ENCODE measurements at regions not wholly inside any gene's neighbourhood (a gene's known extent, or its start where the extent isn't known, plus 50 kb on each side); places are given as distances from the start of the nearest gene placed in this dataset.

DNA sequence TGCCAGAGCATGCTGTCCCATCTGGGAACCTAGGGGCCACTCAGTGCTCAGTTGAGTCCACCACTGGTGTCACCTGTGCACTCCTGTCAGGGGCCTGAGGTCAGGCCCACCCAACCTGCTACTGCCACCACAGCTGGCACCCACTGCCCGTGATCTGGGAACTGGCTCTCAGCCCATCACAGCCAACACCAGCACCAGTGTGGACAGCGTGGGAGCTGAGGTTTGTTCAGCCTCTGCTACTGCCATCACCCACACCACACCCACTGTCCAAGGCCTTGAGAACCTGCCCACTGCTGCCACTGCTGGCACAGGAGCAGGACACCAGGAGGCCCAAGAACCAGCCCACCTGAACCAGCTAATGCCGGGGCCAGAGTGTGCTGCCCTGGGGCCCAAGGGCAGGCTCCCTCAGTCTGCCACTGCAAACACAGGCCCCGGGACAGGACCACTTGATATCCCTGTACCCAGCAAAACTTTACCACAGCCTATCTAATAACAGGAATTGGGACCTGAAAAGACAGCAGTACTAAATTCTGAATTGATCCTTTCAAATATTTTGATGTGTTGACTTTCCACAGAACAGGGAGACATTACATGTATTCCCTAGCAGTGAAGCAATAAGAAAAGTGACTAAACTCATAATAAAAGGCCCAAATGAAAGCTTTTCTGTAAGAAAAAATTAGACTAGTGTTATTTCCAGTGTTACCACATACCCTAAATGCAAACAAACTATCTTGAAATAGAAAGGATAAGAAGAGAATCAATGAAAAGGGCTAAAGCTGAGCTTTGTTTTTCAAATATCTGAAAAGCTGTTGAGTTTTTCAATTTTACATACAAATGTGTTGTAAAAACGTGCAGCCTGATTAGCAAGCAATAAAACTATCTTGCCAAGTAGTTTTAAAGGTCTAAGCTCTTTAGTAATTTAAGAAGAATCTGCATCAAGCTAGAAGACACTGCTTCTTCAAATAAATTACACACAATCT lies 640.7 kb downstream of the METTL4 start:
- no peaks in the 10 kb centered on the region for H3K9me3 ChIP-seq (replicated peaks in 1 of 2; ENCODE audit: control insufficient read depth in 2 of 2, insufficient read depth in 1 of 2, low read depth in 1 of 2, low read length in 2 of 2)
- H4K91ac ChIP-seq (ENCODE audit: low read depth, low read length, poor library complexity), result no peak overlapping the region
- H2AFZ ChIP-seq (ENCODE audit: low read length), result no peak overlapping the region
- no peak overlapping the region for H3K4me3 ChIP-seq (ENCODE audit: low read length in 2 of 2)
- no peak overlapping the region for H3K4ac ChIP-seq (ENCODE audit: low read length)
- H2BK15ac ChIP-seq (ENCODE audit: low read length), result no peak overlapping the region
- H3K36me3 ChIP-seq (replicated peaks in 1 of 2; ENCODE audit: control insufficient read depth in 2 of 2, insufficient read depth in 2 of 2, low read length in 2 of 2), result no peaks in the 10 kb centered on the region
- H2BK5ac ChIP-seq (ENCODE audit: low read length), result peak overlapping the region; percentile 13
- no peaks in the 10 kb centered on the region for H3K27me3 ChIP-seq (ENCODE audit: control insufficient read depth in 3 of 3, insufficient read depth in 3 of 3, low read depth in 1 of 3, low read length in 3 of 3)
- peak overlapping the region; percentile 72 for H4K8ac ChIP-seq (ENCODE audit: low read depth, low read length)
- H3K4me2 ChIP-seq (ENCODE audit: insufficient read depth, low read length, poor library complexity, severe bottlenecking), result no peak overlapping the region
- H3K9ac ChIP-seq (ENCODE audit: low read depth, low read length, poor library complexity), result no peak overlapping the region
- no peak overlapping the region for H2BK120ac ChIP-seq (ENCODE audit: low read depth, low read length)
- peak overlapping the region; percentile 73 for H2BK12ac ChIP-seq (ENCODE audit: low read length)
- no peaks in the 10 kb centered on the region for H3K4me1 ChIP-seq (ENCODE audit: control insufficient read depth in 2 of 2, insufficient read depth in 1 of 2, low read depth in 1 of 2, low read length in 2 of 2)
- H3K27ac ChIP-seq (replicated peaks; ENCODE audit: low read length), result no peak overlapping the region
- H3K18ac ChIP-seq (ENCODE audit: low read length), result peak overlapping the region; percentile 35
- no peak overlapping the region for H3K23ac ChIP-seq (ENCODE audit: low read depth, low read length, poor library complexity)
- no CpG with 5 or more reads among the region's 5 CpGs for WGBS, 2 donors (ENCODE audit: extremely low coverage in 2 of 2, insufficient read length in 2 of 2, insufficient replicate concordance in 1 of 2)
- no peak for DNase-seq (ENCODE audit: low spot score)
- H3K14ac ChIP-seq (ENCODE audit: low read length), result peak overlapping the region; percentile 71
- H3K79me1 ChIP-seq (ENCODE audit: low read depth, low read length), result no peaks in the 10 kb centered on the region
- no peak overlapping the region for H2AK5ac ChIP-seq (ENCODE audit: low read depth, low read length)

GRCh38 chr18:1952486-1952885 lies 618.8 kb downstream of the METTL4 start:
- WGBS, 2 donors (ENCODE audit: extremely low coverage in 2 of 2, insufficient read length in 2 of 2, insufficient replicate concordance in 1 of 2), result no CpG with 5 or more reads among the region's 5 CpGs
- no peak overlapping the region for H2BK12ac ChIP-seq (ENCODE audit: low read length)
- H3K9ac ChIP-seq (ENCODE audit: low read depth, low read length, poor library complexity), result no peak overlapping the region

DNA sequence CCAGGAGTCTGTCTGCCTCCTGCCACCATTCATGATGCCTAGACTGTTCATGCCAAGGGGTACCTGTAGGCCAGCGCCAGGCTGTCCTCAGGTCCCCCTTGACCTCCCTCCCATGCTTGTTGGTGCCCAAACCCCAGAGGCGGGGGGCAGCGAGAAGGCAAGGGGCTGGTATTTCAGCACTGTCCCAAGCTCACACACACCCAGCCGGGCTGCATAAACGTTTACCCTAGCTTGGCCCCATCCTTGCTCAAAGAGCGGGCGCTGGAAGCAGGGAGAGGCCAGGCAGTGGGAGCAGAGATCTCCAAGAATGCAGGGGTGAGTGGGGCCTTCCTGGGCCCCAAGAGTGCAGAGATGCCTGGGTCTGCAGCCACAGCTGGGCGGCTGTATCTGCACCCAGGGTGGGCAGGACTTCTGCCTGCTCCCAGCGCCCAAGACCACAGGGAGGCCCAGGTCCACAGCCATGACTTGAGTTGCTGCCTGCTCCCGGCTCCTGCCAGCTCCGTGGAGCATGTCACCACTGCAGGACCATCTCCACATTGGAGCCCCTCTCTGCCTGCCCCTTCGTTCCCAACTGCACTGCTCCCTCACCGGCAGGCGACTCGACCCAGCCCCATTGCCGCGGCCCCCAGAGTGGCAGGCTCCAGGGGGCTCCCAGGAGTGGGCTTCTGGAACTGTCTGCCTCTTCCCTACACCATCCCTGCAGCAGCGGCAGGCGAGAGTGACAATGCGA lies 616.6 kb downstream of the METTL4 start:
- DNase-seq (ENCODE audit: low spot score), result no peak

More at GRCh38 chr18:1952486-1952885, 618.8 kb downstream of the METTL4 start:
- Histone ChIP-seq H2BK15ac (ENCODE audit: low read length) (no peak overlapping the region), H3K4me2 (ENCODE audit: insufficient read depth, low read length, poor library complexity, severe bottlenecking) (no peak overlapping the region), H3K4ac (ENCODE audit: low read length) (no peak overlapping the region), H3K27ac (replicated peaks; ENCODE audit: low read length) (no peak overlapping the region), H2BK120ac (ENCODE audit: low read depth, low read length) (no peak overlapping the region), H3K36me3 (replicated peaks in 1 of 2; ENCODE audit: control insufficient read depth in 2 of 2, insufficient read depth in 2 of 2, low read length in 2 of 2) (no peaks in the 10 kb centered on the region), H3K18ac (ENCODE audit: low read length) (no peak overlapping the region), H3K23ac (ENCODE audit: low read depth, low read length, poor library complexity) (no peak overlapping the region), H2AFZ (ENCODE audit: low read length) (no peak overlapping the region), H3K14ac (ENCODE audit: low read length) (no peak overlapping the region), H4K91ac (ENCODE audit: low read depth, low read length, poor library complexity) (no peak overlapping the region), H3K4me3 (ENCODE audit: low read length in 2 of 2) (no peak overlapping the region), H2BK5ac (ENCODE audit: low read length) (no peak overlapping the region), H3K79me1 (ENCODE audit: low read depth, low read length) (no peaks in the 10 kb centered on the region), H3K27me3 (ENCODE audit: control insufficient read depth in 3 of 3, insufficient read depth in 3 of 3, low read depth in 1 of 3, low read length in 3 of 3) (no peaks in the 10 kb centered on the region), H3K4me1 (ENCODE audit: control insufficient read depth in 2 of 2, insufficient read depth in 1 of 2, low read depth in 1 of 2, low read length in 2 of 2) (no peaks in the 10 kb centered on the region), H2AK5ac (ENCODE audit: low read depth, low read length) (no peak overlapping the region), H4K8ac (ENCODE audit: low read depth, low read length) (no peak overlapping the region), H3K9me3 (replicated peaks in 1 of 2; ENCODE audit: control insufficient read depth in 2 of 2, insufficient read depth in 1 of 2, low read depth in 1 of 2, low read length in 2 of 2) (peaks cover 0 to 2% of the 10 kb centered on the region in 2 donors)
- DNase-seq (ENCODE audit: low spot score), result no peak

GRCh38 chr18:1958798-1959197 lies 612.5 kb downstream of the METTL4 start:
- Histone ChIP-seq H3K79me1 (ENCODE audit: low read depth, low read length) (no peaks in the 10 kb centered on the region), H3K23ac (ENCODE audit: low read depth, low read length, poor library complexity) (no peak overlapping the region), H3K4me2 (ENCODE audit: insufficient read depth, low read length, poor library complexity, severe bottlenecking) (no peak overlapping the region), H3K4me1 (ENCODE audit: control insufficient read depth in 2 of 2, insufficient read depth in 1 of 2, low read depth in 1 of 2, low read length in 2 of 2) (no peaks in the 10 kb centered on the region), H2AFZ (ENCODE audit: low read length) (no peak overlapping the region), H3K4ac (ENCODE audit: low read length) (no peak overlapping the region), H2BK5ac (ENCODE audit: low read length) (no peak overlapping the region), H2AK5ac (ENCODE audit: low read depth, low read length) (no peak overlapping the region), H3K18ac (ENCODE audit: low read length) (no peak overlapping the region), H3K36me3 (replicated peaks in 1 of 2; ENCODE audit: control insufficient read depth in 2 of 2, insufficient read depth in 2 of 2, low read length in 2 of 2) (no peaks in the 10 kb centered on the region), H3K27ac (replicated peaks; ENCODE audit: low read length) (no peak overlapping the region), H2BK120ac (ENCODE audit: low read depth, low read length) (no peak overlapping the region), H3K14ac (ENCODE audit: low read length) (no peak overlapping the region), H2BK15ac (ENCODE audit: low read length) (no peak overlapping the region), H3K27me3 (ENCODE audit: control insufficient read depth in 3 of 3, insufficient read depth in 3 of 3, low read depth in 1 of 3, low read length in 3 of 3) (no peaks in the 10 kb centered on the region), H4K91ac (ENCODE audit: low read depth, low read length, poor library complexity) (no peak overlapping the region), H3K9ac (ENCODE audit: low read depth, low read length, poor library complexity) (no peak overlapping the region), H2BK12ac (ENCODE audit: low read length) (no peak overlapping the region), H3K9me3 (replicated peaks in 1 of 2; ENCODE audit: control insufficient read depth in 2 of 2, insufficient read depth in 1 of 2, low read depth in 1 of 2, low read length in 2 of 2) (peaks cover 0 to 2% of the 10 kb centered on the region in 2 donors), H4K8ac (ENCODE audit: low read depth, low read length) (no peak overlapping the region), H3K4me3 (ENCODE audit: low read length in 2 of 2) (no peak overlapping the region)
- no peak for DNase-seq (ENCODE audit: low spot score)
- no CpG with 5 or more reads among the region's 1 CpG for WGBS, 2 donors (ENCODE audit: extremely low coverage in 2 of 2, insufficient read length in 2 of 2, insufficient replicate concordance in 1 of 2)

More for the DNA sequence above, 616.6 kb downstream of the METTL4 start:
- no peaks in the 10 kb centered on the region for H3K27me3 ChIP-seq (ENCODE audit: control insufficient read depth in 3 of 3, insufficient read depth in 3 of 3, low read depth in 1 of 3, low read length in 3 of 3)
- H3K27ac ChIP-seq (replicated peaks; ENCODE audit: low read length), result no peak overlapping the region
- WGBS, 2 donors (ENCODE audit: extremely low coverage in 2 of 2, insufficient read length in 2 of 2, insufficient replicate concordance in 1 of 2), result no CpG with 5 or more reads among the region's 20 CpGs
- peaks cover 0 to 2% of the 10 kb centered on the region in 2 donors for H3K9me3 ChIP-seq (replicated peaks in 1 of 2; ENCODE audit: control insufficient read depth in 2 of 2, insufficient read depth in 1 of 2, low read depth in 1 of 2, low read length in 2 of 2)
- H2AK5ac ChIP-seq (ENCODE audit: low read depth, low read length), result no peak overlapping the region
- H2BK120ac ChIP-seq (ENCODE audit: low read depth, low read length), result peak overlapping the region; percentile 76
- no peak overlapping the region for H2AFZ ChIP-seq (ENCODE audit: low read length)
- H3K4me2 ChIP-seq (ENCODE audit: insufficient read depth, low read length, poor library complexity, severe bottlenecking), result no peak overlapping the region
- no peak overlapping the region for H2BK12ac ChIP-seq (ENCODE audit: low read length)
- peak overlapping the region; percentile 55 for H3K23ac ChIP-seq (ENCODE audit: low read depth, low read length, poor library complexity)
- H3K4ac ChIP-seq (ENCODE audit: low read length), result no peak overlapping the region
- no peaks in the 10 kb centered on the region for H3K79me1 ChIP-seq (ENCODE audit: low read depth, low read length)
- no peaks in the 10 kb centered on the region for H3K4me1 ChIP-seq (ENCODE audit: control insufficient read depth in 2 of 2, insufficient read depth in 1 of 2, low read depth in 1 of 2, low read length in 2 of 2)
- no peak overlapping the region for H4K91ac ChIP-seq (ENCODE audit: low read depth, low read length, poor library complexity)
- H2BK5ac ChIP-seq (ENCODE audit: low read length), result no peak overlapping the region
- H4K8ac ChIP-seq (ENCODE audit: low read depth, low read length), result no peak overlapping the region
- no peak overlapping the region for H3K14ac ChIP-seq (ENCODE audit: low read length)
- H3K18ac ChIP-seq (ENCODE audit: low read length), result no peak overlapping the region
- H3K36me3 ChIP-seq (replicated peaks in 1 of 2; ENCODE audit: control insufficient read depth in 2 of 2, insufficient read depth in 2 of 2, low read length in 2 of 2), result no peaks in the 10 kb centered on the region
- no peak overlapping the region for H3K9ac ChIP-seq (ENCODE audit: low read depth, low read length, poor library complexity)
- H3K4me3 ChIP-seq (ENCODE audit: low read length in 2 of 2), result no peak overlapping the region
- no peak overlapping the region for H2BK15ac ChIP-seq (ENCODE audit: low read length)
